PC-3 (cell line): ENCODE measurements at regions not wholly inside any gene's neighbourhood (a gene's known extent, or its start where the extent isn't known, plus 50 kb on each side); places are given as distances from the start of the nearest gene placed in this dataset.

Experiments used
- CTCF ChIP-seq: fragments of 300-600 bp; sonication (generic); conservative IDR thresholded peaks from 2 replicates; pipeline ENCODE4 v1.5.1; 2017; ENCODE audit warnings: antibody characterized with exemption, low read depth, mild to moderate bottlenecking, low read length
- EZH2 ChIP-seq: fragments of 300-600 bp; sonication (generic); IDR thresholded peaks from one replicate; pipeline ENCODE4 v1.6.1; 2017; ENCODE audit warnings: antibody characterized with exemption, mild to moderate bottlenecking, low read length; ENCODE audit not compliant: unreplicated experiment

- no peak for TF ChIP-seq CTCF
- TF ChIP-seq EZH2: no peak
Measured at GRCh38 chr6:168206661-168207274, 112.8 kb downstream of the DACT2 start.
